ENCODE measurements at regions not wholly inside any gene's neighbourhood (a gene's known extent, or its start where the extent isn't known, plus 50 kb on each side); places are given as distances from the start of the nearest gene placed in this dataset.
"Not testable (repeated sequence)": the region's sequence is repeated elsewhere in the genome, so short reads cannot be mapped to it uniquely, and the experiment has no call there.

- H3K9me3 ChIP-seq (ENCODE audit: low read length) = no peaks in the 10 kb centered on the region
- no peak overlapping the region for H3K27ac ChIP-seq (ENCODE audit: low read depth, low read length, poor library complexity, severe bottlenecking)
- no peaks in the 10 kb centered on the region for H3K79me2 ChIP-seq (ENCODE audit: insufficient read depth, low read length)
- H3K4me2 ChIP-seq (ENCODE audit: low read length) = no peak overlapping the region
- H4K20me1 ChIP-seq (ENCODE audit: insufficient read depth, low read length) = no peaks in the 10 kb centered on the region
- no peak overlapping the region for H3K9ac ChIP-seq (ENCODE audit: low read length)
- H3K4me3 ChIP-seq (ENCODE audit: low read depth, low read length, poor library complexity, severe bottlenecking) = no peak overlapping the region
- no peaks in the 10 kb centered on the region for H3K9me2 ChIP-seq (ENCODE audit: low read depth, low read length)
- H3K4me1 ChIP-seq (ENCODE audit: insufficient read depth, low read length, severe bottlenecking) = no peaks in the 10 kb centered on the region
- no peaks in the 10 kb centered on the region for H3F3A ChIP-seq (ENCODE audit: insufficient read depth, low read length)
- TF ChIP-seq CTCF (IDR thresholded peaks at IDR 0.05; ENCODE audit: low read length) (no peak), EZH2 (IDR thresholded peaks at IDR 0.05; ENCODE audit: borderline replicate concordance, low read length) (no peak)
- H3K27me3 ChIP-seq (ENCODE audit: insufficient read depth, low read length) = no peaks in the 10 kb centered on the region
- H3K36me3 ChIP-seq (ENCODE audit: insufficient read depth, low read length) = no peaks in the 10 kb centered on the region
- no peak overlapping the region for H2AFZ ChIP-seq (ENCODE audit: low read length)
These were observed 222.4 kb upstream of the VCX start for GRCh38 chrX:7620560-7620959.

GRCh38 chrX:7617994-7618393 is 225.0 kb upstream of the VCX start:
- Histone ChIP-seq H4K20me1 (ENCODE audit: insufficient read depth, low read length) (no peaks in the 10 kb centered on the region), H3K4me1 (ENCODE audit: insufficient read depth, low read length, severe bottlenecking) (no peaks in the 10 kb centered on the region), H3F3A (ENCODE audit: insufficient read depth, low read length) (no peaks in the 10 kb centered on the region), H3K9ac (ENCODE audit: low read length) (no peak overlapping the region), H3K9me2 (ENCODE audit: low read depth, low read length) (no peaks in the 10 kb centered on the region), H3K36me3 (ENCODE audit: insufficient read depth, low read length) (no peaks in the 10 kb centered on the region), H3K4me3 (ENCODE audit: low read depth, low read length, poor library complexity, severe bottlenecking) (no peak overlapping the region), H3K27ac (ENCODE audit: low read depth, low read length, poor library complexity, severe bottlenecking) (no peak overlapping the region), H3K79me2 (ENCODE audit: insufficient read depth, low read length) (no peaks in the 10 kb centered on the region), H3K27me3 (ENCODE audit: insufficient read depth, low read length) (no peaks in the 10 kb centered on the region), H3K9me3 (ENCODE audit: low read length) (no peaks in the 10 kb centered on the region), H2AFZ (ENCODE audit: low read length) (no peak overlapping the region), H3K4me2 (ENCODE audit: low read length) (no peak overlapping the region)
- TF ChIP-seq CTCF (IDR thresholded peaks at IDR 0.05; ENCODE audit: low read length) (no peak), EZH2 (IDR thresholded peaks at IDR 0.05; ENCODE audit: borderline replicate concordance, low read length) (no peak)

DNA sequence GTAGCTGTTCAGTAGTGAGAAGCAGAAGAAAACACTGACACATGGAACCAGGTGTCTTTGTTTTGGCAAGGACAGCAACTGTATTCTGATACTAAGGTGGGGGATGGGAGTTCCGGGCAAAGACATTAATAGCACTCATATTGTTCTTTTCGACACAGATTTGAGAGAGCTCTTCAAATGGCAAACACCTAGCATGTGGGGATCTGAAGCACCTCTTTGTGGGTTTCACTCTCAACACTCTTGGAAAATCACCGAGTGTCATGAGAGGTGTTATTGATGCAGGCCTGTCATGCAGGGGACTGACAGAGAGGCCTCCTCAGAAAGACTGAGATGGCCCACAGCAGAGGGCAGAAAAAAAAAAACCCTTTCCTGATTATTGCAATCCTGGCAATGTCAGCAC is 228.4 kb upstream of the VCX start:
- H3K4me3 ChIP-seq (ENCODE audit: low read depth, low read length, poor library complexity, severe bottlenecking) = no peak overlapping the region
- H3K4me1 ChIP-seq (ENCODE audit: insufficient read depth, low read length, severe bottlenecking) = no peaks in the 10 kb centered on the region
- H3K36me3 ChIP-seq (ENCODE audit: insufficient read depth, low read length) = no peaks in the 10 kb centered on the region
- H3K4me2 ChIP-seq (ENCODE audit: low read length) = no peak overlapping the region
- no peaks in the 10 kb centered on the region for H3K9me3 ChIP-seq (ENCODE audit: low read length)
- no peaks in the 10 kb centered on the region for H3F3A ChIP-seq (ENCODE audit: insufficient read depth, low read length)
- H4K20me1 ChIP-seq (ENCODE audit: insufficient read depth, low read length) = no peaks in the 10 kb centered on the region
- no peak for TF ChIP-seq CTCF (IDR thresholded peaks at IDR 0.05; ENCODE audit: low read length)
- no peak for TF ChIP-seq EZH2 (IDR thresholded peaks at IDR 0.05; ENCODE audit: borderline replicate concordance, low read length)
- no peak overlapping the region for H3K9ac ChIP-seq (ENCODE audit: low read length)
- no peak overlapping the region for H2AFZ ChIP-seq (ENCODE audit: low read length)
- no peaks in the 10 kb centered on the region for H3K9me2 ChIP-seq (ENCODE audit: low read depth, low read length)
- no peak overlapping the region for H3K27ac ChIP-seq (ENCODE audit: low read depth, low read length, poor library complexity, severe bottlenecking)
- H3K79me2 ChIP-seq (ENCODE audit: insufficient read depth, low read length) = no peaks in the 10 kb centered on the region
- H3K27me3 ChIP-seq (ENCODE audit: insufficient read depth, low read length) = no peaks in the 10 kb centered on the region

GRCh38 chrX:7608625-7609024 is 234.3 kb upstream of the VCX start:
- not testable (repeated sequence) for H3K4me1 ChIP-seq (ENCODE audit: insufficient read depth, low read length, severe bottlenecking); H3K9me2 ChIP-seq (ENCODE audit: low read depth, low read length); H3K4me3 ChIP-seq (ENCODE audit: low read depth, low read length, poor library complexity, severe bottlenecking); H3K4me2 ChIP-seq (ENCODE audit: low read length); H3K9me3 ChIP-seq (ENCODE audit: low read length); H3K9ac ChIP-seq (ENCODE audit: low read length); H3K79me2 ChIP-seq (ENCODE audit: insufficient read depth, low read length); H3K27ac ChIP-seq (ENCODE audit: low read depth, low read length, poor library complexity, severe bottlenecking); H3K36me3 ChIP-seq (ENCODE audit: insufficient read depth, low read length); H2AFZ ChIP-seq (ENCODE audit: low read length); H4K20me1 ChIP-seq (ENCODE audit: insufficient read depth, low read length); H3K27me3 ChIP-seq (ENCODE audit: insufficient read depth, low read length); H3F3A ChIP-seq (ENCODE audit: insufficient read depth, low read length)
